GM18867 (cell line): ENCODE measurements at regions not wholly inside any gene's neighbourhood (a gene's known extent, or its start where the extent isn't known, plus 50 kb on each side); places are given as distances from the start of the nearest gene placed in this dataset.
"Not testable (repeated sequence)": the region's sequence is repeated elsewhere in the genome, so short reads cannot be mapped to it uniquely, and the experiment has no call there.

Experiments
- ATAC-seq: cut with Tn5 transposase; IDR thresholded peaks from one replicate; pipeline ENCODE4 v1.9.1; 2021; ENCODE audit warnings: mild to moderate bottlenecking, moderate library complexity; ENCODE audit not compliant: unreplicated experiment

DNA sequence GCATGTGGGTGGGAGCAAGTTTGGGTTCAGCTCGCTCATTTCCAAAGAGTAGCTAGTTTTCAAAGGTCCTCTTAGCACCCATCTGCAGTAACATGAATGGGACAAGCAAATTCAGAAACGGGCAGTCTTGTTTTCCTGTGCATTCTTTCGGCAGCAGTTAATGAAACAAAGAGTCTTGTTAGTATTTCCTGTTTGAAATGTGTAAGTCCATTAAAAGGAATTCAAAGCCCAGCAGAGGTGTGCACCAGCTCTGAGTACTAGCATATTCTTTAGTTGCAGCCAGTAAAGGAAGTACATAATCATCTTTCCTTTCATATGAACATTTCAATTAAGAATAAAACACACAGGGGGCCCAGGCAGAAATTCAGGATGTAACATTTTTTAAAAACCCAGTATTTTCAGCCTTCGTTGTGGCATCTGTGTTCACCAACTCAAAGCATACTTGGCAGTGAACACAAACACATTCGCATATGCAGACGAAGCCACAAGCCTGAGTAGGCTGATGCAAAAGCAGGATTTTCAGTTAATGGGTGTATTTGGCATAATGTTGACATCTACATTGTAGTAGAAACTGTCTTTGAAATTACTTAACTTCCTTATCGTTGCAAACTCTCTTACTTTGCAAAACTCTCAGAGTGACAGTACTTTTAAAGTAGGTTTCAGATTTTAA lies 570.0 kb upstream of the FLRT2 start:
- no peak for ATAC-seq

DNA sequence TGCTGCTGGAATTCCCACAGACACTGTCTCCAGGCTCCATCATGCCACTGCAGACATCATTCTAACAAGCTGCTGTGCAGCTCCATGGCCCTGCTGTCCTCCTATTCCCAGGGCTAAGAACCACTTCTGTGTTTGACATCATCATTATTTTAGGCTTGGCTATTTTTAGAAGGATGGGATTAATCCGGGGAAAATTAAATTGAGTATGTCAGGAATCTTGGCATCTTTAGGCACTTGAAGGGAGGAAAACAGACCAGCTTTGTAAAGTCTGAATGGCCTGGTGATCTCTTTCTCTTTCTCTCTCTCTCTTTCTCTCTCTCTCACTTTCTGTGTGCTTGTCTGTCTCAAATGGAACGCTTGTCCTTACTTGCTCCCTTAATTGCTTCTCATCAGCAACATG lies 568.3 kb upstream of the FLRT2 start:
- ATAC-seq = no peak

DNA sequence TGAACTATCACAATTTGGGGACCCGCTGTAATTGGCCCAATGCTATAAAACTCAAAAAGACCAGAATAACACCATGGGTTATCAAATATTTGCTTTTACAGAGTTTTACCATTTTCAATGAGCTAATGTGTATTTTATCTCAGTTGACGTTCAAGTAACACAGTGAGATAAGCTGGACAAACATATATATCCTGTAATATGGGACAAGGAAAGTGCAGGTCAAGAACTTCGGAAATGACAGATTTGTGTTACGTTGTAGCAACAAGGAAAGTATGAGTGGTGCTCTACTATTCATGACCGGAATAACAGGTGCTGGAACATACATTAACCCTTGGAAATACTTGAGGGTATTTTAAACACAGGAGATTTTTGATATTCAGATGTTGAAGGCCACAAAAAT lies 566.4 kb upstream of the FLRT2 start:
- ATAC-seq = no peak

DNA sequence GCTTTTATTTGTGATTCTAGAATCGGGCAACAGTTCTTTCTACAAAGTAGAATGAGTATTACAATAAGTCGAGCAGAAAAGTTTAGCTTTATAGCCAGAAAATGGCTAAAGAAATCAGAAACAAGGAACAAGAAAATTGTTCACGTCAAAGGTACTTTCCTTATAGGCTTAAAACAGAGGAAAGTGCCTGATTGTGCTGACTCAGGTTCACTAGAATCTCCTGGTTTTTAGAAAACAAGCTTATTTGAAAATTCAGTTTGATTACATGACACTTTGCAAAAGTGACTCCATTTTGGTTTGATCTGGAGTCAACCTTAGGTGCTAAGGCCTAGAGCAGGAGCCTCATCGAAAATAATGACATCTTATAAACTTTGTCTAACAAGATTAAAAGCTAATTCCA lies 564.7 kb upstream of the FLRT2 start:
- ATAC-seq = no peak

DNA sequence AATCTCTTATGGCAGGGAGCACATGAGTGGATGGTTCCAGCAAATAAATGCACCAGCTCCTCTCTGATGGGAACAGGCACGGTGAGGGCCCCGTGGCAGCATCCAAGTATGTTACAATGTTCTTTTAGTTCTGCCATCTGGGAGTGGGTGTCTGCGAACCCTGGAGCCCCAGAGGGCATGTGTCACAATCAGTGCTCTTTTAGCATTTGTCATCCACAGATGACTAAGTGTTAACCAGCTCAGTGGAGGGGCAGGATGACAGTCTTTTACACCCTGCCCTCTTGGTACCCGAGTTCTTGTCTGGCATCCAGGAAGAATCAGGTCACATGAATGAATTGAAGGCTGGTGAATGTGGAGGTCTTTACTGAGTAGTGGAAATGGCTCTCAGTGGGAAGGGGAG lies 560.4 kb upstream of the FLRT2 start:
- ATAC-seq = no peak

DNA sequence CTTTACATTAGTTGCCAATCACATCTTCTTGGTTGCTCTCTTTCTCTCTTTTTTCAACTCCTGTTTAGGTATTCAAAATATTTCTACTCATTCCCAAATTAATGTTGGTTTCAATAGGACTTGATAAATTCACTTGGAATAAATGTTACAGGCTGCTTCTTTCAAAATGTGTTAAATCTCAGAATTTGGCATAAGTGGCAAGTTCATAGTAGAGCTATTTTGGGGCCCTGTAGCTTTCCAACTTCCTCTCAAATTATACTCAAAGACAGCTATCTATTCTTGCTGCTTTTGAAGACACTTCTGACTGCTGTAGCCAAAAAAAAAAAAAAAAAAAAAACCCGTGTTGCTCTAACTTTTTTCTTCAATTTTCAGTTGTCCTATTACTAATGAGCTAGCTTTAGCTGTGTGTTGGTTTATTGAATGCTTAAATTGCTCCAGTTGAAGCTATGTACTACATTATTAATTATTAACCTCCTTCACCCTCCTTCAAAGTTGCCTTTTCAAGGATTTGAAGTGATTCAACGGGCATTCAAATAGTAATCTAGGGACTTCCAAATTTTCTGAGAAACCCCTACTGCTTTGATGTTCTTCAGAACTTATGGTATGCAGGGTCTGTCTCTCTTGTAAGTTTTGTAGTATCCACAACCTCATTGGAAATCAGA lies 554.6 kb upstream of the FLRT2 start:
- ATAC-seq = no peak

DNA sequence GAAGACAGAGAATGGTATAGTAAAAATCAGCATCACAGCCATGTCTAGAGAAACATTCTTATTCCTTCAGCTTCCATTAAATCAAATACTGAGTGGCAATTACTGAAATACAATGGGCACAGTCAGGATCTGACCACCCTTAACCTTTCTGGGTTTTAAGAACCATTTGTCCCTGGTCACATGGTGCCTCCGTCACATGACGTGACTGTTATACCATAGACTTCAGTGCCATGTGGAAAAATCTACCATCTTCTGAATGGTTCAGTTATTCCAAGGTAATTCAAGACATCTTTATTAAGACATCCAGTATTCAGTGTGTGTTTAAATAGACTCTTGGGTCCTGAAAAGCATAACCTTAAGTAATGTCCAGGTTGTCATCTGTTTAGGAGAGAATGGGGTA lies 553.1 kb upstream of the FLRT2 start:
- ATAC-seq = no peak

DNA sequence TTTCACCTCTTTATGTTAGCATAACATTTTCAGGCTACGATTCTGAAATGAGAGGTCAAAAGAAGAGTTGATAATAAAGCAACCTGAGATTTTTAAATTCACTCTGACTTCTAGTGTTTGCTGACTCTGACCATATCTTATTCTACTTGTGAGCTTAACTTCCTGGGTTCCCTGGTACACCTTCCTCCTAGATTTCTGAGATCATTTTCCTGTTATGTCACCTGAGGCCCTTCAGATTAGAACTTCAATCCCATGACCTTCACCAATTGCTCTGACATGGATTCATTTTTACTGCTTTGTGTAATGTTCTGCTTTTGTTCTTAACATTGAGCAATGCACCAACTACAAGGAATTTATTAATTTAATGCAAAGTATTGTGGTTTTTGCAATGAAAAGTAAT lies 542.9 kb upstream of the FLRT2 start:
- no peak for ATAC-seq

DNA sequence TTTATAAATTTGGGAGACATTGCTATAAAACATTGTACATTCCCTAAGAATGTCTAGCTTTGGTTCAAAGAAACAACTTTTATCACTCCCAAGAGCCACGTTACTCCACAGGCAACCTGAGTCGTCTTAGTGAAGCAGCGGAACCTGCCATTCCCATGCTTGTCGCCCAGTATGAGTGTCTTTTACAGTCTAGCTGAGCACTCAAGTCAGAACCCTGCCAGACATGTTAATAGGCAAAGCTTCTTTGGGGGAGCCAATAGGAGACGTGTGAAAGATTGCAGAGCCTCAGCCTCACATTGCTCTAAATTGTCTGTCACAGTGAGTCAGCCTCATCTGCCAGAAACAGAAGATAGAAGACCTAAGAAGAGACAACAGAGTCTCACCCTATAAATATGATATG lies 541.6 kb upstream of the FLRT2 start:
- ATAC-seq = no peak

DNA sequence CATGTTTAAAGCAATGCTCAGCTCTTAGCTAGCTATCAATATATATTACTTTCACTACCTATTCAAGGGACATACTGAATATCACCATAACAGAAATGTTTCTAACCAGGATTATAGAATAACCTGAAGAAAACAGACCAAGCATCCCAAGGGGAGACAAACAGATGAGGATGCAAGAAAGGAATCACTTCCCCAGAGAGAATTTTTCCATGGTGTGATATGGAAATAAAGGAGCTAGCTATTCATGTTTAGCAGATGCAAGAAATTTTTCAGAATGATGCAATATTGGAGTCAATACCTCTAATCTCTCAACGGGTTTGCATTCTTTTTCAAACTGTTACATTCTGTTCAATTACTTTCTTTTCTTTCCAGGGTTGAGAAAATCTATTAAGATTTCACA lies 538.9 kb upstream of the FLRT2 start:
- no peak for ATAC-seq

DNA sequence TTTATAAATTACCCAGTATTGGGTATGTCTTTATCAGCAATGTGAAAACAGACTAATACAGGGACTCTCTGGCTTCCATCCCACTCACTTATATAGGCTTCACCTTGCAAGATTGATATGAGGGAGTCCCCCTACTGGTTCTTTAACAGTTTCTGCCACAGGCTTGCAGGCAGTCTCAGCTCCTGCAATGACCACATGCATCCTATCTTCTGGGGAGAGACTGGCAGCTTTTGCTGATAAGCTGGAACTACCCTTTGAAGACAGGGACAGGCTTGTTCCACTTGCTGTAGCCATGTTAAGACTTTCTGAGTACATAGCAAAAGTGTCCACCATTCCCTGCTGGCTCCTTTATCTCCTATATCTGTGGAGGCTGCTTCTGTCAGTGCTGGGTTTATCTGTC lies 531.7 kb upstream of the FLRT2 start:
- ATAC-seq = no peak

DNA sequence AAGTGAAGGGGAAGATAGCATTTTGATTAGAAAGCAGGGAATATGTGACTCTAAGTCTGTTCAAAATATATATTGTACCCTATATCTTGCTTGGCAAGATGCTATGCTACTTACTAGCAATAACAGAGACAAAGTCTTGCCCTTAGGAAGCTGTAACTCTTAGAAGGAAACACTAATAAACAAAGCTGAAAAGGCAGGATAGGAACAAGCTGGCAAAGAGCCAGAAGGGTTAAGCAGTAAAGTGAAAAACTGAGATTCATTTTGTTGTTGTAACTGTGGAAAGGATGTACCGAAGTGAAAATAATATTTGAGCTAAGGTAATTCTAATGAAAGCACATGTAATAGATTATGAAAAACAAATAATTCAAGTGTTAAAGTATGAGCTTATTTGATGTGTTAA lies 527.1 kb upstream of the FLRT2 start:
- no peak for ATAC-seq

DNA sequence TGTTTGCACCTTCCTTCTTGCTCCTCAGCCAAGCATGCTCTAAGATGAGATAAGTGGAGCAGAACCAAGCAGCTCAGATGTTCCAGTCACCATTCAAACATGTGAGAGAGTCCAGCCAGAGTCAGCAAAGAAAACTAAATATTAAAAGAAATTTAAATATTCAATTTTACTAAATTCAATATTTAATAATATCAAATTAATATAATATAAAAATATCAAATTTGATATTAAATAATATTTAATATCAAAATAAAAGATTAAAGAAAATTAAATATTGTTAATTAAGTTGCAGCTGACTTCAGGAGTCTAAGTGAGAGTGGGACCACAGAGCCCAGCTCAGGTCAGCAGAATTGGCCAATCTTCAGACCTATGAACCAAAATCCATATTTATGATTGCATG lies 526.1 kb upstream of the FLRT2 start:
- ATAC-seq = no peak

DNA sequence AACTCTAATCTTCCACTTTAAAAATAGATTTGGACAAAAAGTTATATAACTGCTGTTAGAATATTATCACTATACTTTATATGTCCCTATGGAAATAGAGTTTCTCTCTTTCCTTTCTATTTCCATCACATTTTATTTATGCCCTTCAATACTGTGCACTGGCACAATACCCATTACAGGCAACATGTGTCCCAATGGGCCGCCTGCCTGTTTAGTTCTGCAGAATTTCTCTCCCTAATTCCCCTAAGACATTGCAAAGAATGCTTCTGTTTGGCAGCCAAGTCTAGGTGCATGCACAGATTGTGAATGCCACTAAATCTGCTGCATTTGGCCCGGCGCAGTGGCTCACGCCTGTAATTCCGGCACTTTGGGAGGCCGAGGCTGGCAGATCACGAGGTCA lies 520.4 kb upstream of the FLRT2 start:
- ATAC-seq = no peak

DNA sequence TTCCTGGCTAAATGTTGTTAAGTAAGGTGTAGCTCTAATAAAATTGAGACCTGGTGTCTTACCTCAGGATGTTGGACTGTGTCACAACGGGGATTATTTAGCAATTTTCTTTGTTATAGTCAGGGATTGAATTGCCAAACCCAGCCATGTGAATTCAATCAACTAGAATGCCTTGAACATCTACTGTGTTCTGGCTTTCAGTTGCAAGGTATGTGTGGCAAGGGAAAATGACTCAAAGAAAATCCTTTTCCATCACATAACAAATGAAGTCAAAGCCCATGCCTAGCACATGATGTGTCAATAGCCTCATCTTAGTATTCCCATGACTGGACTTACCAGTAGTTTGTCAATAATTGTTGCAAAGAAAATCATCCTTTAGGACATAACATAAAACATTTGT lies 519.8 kb upstream of the FLRT2 start:
- no peak for ATAC-seq

DNA sequence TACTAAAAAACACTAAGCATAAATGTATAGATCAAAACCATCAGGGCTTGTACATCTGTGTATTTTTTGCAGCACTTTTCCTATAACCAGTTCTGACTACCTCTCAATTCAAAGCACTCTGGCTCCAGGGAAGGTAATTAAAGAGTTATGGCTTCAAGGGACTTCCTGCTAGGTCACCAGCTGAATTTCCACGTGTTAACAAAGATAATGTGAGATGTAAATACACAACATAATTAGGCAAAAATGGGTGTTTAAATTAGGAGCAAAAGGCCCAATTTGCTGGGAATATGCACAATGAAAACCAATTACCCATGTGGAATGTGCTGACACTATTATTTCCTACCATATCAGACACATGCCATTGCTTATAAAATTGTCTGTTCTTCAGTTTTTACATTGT lies 513.4 kb upstream of the FLRT2 start:
- no peak for ATAC-seq

DNA sequence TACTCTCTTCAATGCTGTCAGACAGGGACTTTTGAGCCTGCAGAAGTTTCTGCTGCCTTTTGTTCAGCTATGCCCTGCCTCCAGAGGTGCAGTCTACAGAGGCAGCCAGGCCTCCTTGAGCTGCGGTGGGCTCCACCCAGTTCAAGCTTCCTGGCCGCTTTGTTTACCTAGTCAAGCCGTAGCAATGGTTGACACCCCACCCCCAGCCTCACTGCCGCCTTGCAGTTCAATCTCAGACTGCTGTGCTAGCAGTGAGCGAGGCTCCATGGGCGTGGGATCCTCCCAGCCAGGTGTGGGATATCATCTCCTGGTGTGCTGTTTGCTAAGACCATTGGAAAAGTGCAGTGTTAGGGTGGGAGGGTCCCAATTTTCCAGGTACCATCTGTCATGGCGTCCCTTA lies 506.1 kb upstream of the FLRT2 start:
- ATAC-seq = not testable (repeated sequence)

DNA sequence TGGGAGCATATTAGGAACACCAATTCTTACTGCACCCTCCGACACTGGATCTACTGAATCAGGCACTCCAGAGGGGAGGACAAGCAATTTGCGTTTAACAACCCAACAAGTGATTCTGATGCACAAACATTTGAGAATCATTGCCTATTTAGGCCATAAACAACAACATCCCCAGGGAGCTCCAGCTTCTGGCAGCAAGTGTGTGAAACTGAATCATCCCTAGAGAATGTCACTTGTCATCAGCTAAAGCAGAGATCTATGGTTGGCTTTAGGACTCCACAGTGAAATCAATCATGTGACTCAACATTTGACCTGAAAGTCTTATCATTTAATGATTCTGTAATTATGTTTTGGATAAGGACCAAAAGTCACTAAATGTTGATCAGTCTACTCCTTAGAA lies 505.0 kb upstream of the FLRT2 start:
- no peak for ATAC-seq

DNA sequence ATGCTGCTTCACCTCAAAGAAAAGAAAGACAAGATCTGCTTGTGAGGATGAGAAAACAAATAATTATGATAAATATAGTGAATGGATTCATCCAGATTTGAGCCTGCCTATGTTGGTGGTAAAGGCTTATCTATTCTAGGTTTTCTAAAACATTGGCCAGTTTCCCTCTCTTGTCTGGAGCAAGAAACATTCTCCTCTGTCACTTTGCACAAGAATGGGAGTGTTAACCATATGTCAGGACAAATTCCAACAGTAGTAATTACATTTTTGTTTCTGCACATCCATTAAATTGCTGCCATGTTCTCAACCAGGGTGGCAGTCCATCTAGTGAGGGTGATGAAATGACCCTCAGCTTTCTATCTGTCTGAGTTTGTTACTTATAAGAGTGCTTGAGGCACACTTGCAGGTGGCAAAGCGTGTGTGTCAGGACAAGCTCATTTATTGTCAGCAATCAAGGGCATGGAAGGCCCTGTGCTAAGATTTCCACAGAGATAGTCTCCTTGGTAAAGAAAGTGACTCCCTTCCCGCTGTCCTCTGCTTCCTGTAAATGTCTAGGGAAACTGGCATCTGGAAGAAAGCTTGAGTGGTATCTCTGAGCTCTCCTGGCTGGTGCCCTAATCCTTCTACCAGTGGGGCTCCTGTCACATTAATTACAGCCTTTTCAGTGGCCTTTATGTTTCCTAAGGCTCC lies 502.1 kb upstream of the FLRT2 start:
- no peak for ATAC-seq

DNA sequence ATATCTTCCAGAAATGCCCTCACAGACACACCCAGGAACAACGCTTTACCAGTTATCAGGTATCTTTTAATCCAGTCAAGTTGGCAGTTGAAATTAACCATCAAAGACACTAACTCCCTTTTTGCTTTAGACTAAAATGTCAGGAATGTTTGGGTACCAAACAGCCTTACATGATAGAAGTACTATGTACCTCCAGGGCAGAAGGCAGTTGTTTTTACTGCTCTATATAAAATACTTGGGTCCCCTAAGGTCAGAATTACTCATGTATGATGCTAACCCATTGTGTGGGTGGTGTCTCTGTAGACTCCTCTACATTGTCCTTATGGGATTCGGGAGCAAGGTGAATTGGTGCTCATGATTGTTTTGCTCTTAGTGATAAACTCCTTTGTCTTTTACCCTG lies 492.5 kb upstream of the FLRT2 start:
- no peak for ATAC-seq

DNA sequence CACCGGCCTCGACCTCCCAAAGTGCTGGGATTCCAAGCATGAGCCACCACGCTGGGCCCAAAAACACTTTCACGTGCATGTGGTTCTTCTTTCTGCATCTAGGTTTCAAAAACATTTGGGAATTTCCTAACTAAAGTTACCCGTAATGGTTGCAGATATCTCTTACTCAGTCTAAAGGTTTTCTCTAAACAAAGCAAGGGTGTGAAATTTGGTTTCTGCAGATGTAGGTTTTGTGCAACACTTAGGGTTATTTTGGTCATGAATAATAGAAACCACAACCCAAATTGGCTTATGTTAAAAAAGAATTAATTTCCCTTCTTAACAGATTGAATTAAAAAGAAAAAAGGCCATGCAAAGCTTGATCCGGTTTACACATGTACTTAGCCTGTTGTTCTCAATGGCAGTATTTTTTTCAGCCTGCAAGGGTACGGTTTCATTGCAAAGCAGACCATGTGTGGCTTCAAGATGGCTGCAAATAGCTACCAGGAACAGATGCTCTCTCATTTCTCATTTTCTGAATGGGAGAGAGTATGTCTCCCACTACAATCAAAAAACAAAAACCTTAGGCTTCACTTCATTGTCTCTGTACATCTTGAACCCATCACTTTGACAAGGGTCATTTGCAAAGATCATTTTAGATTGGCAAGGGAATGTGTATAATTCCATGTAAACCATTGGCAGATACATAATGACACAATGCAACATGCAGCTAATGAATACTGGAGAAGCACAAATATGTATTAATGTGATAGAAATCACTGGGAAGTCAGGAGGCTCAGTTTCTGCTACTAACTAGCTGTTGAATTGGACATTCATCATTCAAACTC lies 491.2 kb upstream of the FLRT2 start:
- no peak for ATAC-seq

DNA sequence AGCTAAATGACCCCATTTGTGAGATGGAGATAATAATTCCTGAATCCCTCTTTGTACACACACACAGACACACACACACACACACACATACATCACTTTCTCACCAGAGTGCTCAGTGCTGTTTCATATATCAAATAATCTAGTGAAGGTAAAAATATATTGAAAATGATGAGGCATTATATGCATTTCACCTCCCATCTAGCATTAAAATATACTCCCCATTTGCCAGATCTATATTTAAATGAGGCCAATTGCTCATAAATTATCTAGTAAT lies 490.7 kb upstream of the FLRT2 start:
- no peak for ATAC-seq
